ENCODE measurements at regions not wholly inside any gene's neighbourhood (a gene's known extent, or its start where the extent isn't known, plus 50 kb on each side); places are given as distances from the start of the nearest gene placed in this dataset.

- Mint-ChIP-seq H3K27me3 (ENCODE audit: insufficient read depth, unreplicated experiment) (no peaks in the 10 kb centered on the region), H3K9me3 (ENCODE audit: unreplicated experiment) (no peaks in the 10 kb centered on the region), H3K4me1 (ENCODE audit: low read depth, unreplicated experiment) (no peaks in the 10 kb centered on the region), H3K27ac (ENCODE audit: unreplicated experiment) (no peak overlapping the region), H3K36me3 (ENCODE audit: insufficient read depth, unreplicated experiment) (no peaks in the 10 kb centered on the region), H3K4me3 (ENCODE audit: unreplicated experiment) (no peak overlapping the region)
- TF ChIP-seq, protein P1, sequence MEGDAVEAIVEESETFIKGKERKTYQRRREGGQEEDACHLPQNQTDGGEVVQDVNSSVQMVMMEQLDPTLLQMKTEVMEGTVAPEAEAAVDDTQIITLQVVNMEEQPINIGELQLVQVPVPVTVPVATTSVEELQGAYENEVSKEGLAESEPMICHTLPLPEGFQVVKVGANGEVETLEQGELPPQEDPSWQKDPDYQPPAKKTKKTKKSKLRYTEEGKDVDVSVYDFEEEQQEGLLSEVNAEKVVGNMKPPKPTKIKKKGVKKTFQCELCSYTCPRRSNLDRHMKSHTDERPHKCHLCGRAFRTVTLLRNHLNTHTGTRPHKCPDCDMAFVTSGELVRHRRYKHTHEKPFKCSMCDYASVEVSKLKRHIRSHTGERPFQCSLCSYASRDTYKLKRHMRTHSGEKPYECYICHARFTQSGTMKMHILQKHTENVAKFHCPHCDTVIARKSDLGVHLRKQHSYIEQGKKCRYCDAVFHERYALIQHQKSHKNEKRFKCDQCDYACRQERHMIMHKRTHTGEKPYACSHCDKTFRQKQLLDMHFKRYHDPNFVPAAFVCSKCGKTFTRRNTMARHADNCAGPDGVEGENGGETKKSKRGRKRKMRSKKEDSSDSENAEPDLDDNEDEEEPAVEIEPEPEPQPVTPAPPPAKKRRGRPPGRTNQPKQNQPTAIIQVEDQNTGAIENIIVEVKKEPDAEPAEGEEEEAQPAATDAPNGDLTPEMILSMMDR (IDR thresholded peaks at IDR 0.05; ENCODE audit: insufficient read depth in 1 of 2, low read depth in 1 of 2, low read length in 1 of 2, severe bottlenecking in 1 of 2, unreplicated experiment in 1 of 2), result no peak
- Histone ChIP-seq H3K36me3 (ENCODE audit: control insufficient read depth, insufficient read depth, low read length) (no peaks in the 10 kb centered on the region), H3K4me1 (no peaks in the 10 kb centered on the region), H3K27me3 (replicated peaks; ENCODE audit: control insufficient read depth, insufficient read depth, low read length) (no peaks in the 10 kb centered on the region), H3K4me3 (ENCODE audit: low read depth, low read length) (no peak overlapping the region), H3K9me3 (no peaks in the 10 kb centered on the region)
- ChIA-PET POLR2A (no interaction called here), CTCF (no interaction called here)
- no peak for DNase-seq
- intact Hi-C loops (cut with micrococcal nuclease; ENCODE audit: unreplicated experiment), result no loop called here
- BruUV-seq (replicated peaks), result no TSS peak
These were observed 375.0 kb upstream of the RGMB start for GRCh38 chr5:98398465-98398864.

DNA sequence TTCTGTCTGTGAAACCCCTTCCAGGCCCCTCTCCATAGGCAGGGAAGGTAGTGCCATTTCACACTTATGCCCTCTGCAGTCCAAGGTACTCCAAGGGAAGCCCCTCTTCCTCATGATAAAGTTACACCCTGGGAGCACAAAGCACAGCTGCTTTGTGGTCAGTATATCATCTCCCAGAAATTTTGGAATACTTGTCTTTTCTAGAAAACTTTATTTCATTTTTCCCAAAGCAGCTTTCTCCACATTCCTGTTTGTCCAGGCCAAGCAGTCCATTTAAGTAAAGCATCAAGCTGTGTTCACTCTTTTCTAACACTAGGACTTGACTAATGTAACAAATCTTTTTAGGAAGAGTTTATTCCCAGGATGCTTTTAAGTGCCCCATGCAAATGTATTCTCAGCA, 371.8 kb upstream of the RGMB start:
- no peaks in the 10 kb centered on the region for H3K36me3 ChIP-seq (ENCODE audit: control insufficient read depth, insufficient read depth, low read length)
- no peaks in the 10 kb centered on the region for H3K4me1 ChIP-seq
- H3K4me1 Mint-ChIP-seq (ENCODE audit: low read depth, unreplicated experiment), result no peaks in the 10 kb centered on the region
- H3K27ac Mint-ChIP-seq (ENCODE audit: unreplicated experiment), result no peak overlapping the region
- no peaks in the 10 kb centered on the region for H3K27me3 Mint-ChIP-seq (ENCODE audit: insufficient read depth, unreplicated experiment)
- H3K4me3 ChIP-seq (ENCODE audit: low read depth, low read length), result no peak overlapping the region
- ChIA-PET CTCF (no interaction called here), POLR2A (no interaction called here)
- no peak overlapping the region for H3K4me3 Mint-ChIP-seq (ENCODE audit: unreplicated experiment)
- no peaks in the 10 kb centered on the region for H3K9me3 ChIP-seq
- TF ChIP-seq, protein P1 (IDR thresholded peaks at IDR 0.05; ENCODE audit: insufficient read depth in 1 of 2, low read depth in 1 of 2, low read length in 1 of 2, severe bottlenecking in 1 of 2, unreplicated experiment in 1 of 2), result no peak
- no peaks in the 10 kb centered on the region for H3K27me3 ChIP-seq (replicated peaks; ENCODE audit: control insufficient read depth, insufficient read depth, low read length)
- H3K36me3 Mint-ChIP-seq (ENCODE audit: insufficient read depth, unreplicated experiment), result no peaks in the 10 kb centered on the region
- intact Hi-C loops (cut with micrococcal nuclease; ENCODE audit: unreplicated experiment), result no loop called here
- no peaks in the 10 kb centered on the region for H3K9me3 Mint-ChIP-seq (ENCODE audit: unreplicated experiment)
- no TSS peak for BruUV-seq (replicated peaks)
- no peak for DNase-seq

DNA sequence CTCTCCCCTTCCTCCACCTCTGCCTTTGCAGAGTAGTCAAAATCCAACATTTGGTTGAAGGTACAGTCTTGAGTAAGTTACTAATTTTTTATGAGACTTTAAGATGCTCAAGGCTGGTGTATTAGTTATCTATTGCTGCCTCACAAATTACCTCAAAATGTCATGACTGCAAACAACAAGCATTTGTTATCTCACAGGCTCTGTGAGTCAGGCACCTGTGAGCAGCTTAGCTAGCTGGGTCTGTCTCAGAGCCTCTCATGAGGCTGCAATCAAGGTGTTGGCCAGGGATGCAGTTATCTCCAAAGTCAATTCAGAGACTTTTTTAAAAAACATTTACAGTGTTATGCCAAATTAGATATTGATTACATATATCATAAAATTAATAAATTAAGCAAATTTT, 371.3 kb upstream of the RGMB start:
- Mint-ChIP-seq H3K27me3 (ENCODE audit: insufficient read depth, unreplicated experiment) (no peaks in the 10 kb centered on the region), H3K4me1 (ENCODE audit: low read depth, unreplicated experiment) (no peaks in the 10 kb centered on the region), H3K27ac (ENCODE audit: unreplicated experiment) (no peak overlapping the region), H3K4me3 (ENCODE audit: unreplicated experiment) (no peak overlapping the region), H3K36me3 (ENCODE audit: insufficient read depth, unreplicated experiment) (no peaks in the 10 kb centered on the region), H3K9me3 (ENCODE audit: unreplicated experiment) (no peaks in the 10 kb centered on the region)
- TF ChIP-seq, protein P1 (IDR thresholded peaks at IDR 0.05; ENCODE audit: insufficient read depth in 1 of 2, low read depth in 1 of 2, low read length in 1 of 2, severe bottlenecking in 1 of 2, unreplicated experiment in 1 of 2), result no peak
- POLR2A ChIA-PET, result no interaction called here
- H3K4me3 ChIP-seq (ENCODE audit: low read depth, low read length), result no peak overlapping the region
- CTCF ChIA-PET, result no interaction called here
- H3K4me1 ChIP-seq, result no peaks in the 10 kb centered on the region
- no peaks in the 10 kb centered on the region for H3K27me3 ChIP-seq (replicated peaks; ENCODE audit: control insufficient read depth, insufficient read depth, low read length)
- intact Hi-C loops (cut with micrococcal nuclease; ENCODE audit: unreplicated experiment), result no loop called here
- no peaks in the 10 kb centered on the region for H3K36me3 ChIP-seq (ENCODE audit: control insufficient read depth, insufficient read depth, low read length)
- DNase-seq, result no peak
- no TSS peak for BruUV-seq (replicated peaks)
- no peaks in the 10 kb centered on the region for H3K9me3 ChIP-seq
